Right lobe of liver (tissue), 4 donors: ENCODE measurements at regions not wholly inside any gene's neighbourhood (a gene's known extent, or its start where the extent isn't known, plus 50 kb on each side); places are given as distances from the start of the nearest gene placed in this dataset.

ENCODE experiments used
- POLR2A ChIP-seq: fragments of 450-650 bp; IDR thresholded peaks from one replicate; pipeline ENCODE4 v1.6.1; 2017; ENCODE audit warnings: antibody characterized with exemption, mild to moderate bottlenecking
- TF ChIP-seq, protein P1 (sequence below), 4 donors: fragments of 200-600 bp in 3 of 4; fragments of 450-650 bp in 1 of 4; IDR thresholded peaks; one replicate each; pipeline versions ENCODE4 v1.5.1 to v1.8.0; 2016 to 2022; ENCODE audit warnings: antibody characterized with exemption in 4 of 4, mild to moderate bottlenecking in 2 of 4
- donor health status: DM: no; HTN: no; CAD: no.
- donor health status: DM: no; HTN: no; CAD: no.
- donor health status: DM: no; HTN: yes; CAD: no.

DNA sequence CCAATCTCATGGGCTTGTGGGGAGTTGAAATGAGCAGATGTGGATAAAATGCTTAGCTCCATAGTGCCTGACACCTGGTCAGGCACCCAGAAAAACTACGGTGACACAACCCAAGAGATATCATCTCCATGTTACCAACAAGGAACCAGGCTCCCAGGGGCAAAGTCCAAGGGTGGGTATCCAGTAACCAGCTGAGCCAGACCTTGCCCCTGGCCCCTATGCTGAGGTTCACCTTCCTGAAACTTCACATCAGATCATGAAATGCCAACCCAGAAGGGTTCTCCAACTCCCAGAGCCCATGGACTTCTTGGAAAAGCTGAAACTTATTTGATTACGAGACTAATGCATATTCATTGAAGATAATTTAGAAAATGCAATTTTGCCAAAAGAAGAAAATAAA is 141.8 kb upstream of the KCNG1 start:
- TF ChIP-seq, protein P1, sequence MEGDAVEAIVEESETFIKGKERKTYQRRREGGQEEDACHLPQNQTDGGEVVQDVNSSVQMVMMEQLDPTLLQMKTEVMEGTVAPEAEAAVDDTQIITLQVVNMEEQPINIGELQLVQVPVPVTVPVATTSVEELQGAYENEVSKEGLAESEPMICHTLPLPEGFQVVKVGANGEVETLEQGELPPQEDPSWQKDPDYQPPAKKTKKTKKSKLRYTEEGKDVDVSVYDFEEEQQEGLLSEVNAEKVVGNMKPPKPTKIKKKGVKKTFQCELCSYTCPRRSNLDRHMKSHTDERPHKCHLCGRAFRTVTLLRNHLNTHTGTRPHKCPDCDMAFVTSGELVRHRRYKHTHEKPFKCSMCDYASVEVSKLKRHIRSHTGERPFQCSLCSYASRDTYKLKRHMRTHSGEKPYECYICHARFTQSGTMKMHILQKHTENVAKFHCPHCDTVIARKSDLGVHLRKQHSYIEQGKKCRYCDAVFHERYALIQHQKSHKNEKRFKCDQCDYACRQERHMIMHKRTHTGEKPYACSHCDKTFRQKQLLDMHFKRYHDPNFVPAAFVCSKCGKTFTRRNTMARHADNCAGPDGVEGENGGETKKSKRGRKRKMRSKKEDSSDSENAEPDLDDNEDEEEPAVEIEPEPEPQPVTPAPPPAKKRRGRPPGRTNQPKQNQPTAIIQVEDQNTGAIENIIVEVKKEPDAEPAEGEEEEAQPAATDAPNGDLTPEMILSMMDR (IDR thresholded peaks at IDR 0.05), result no peak
- no peak for TF ChIP-seq POLR2A
